Neuronal stem cell (in vitro differentiated cells): ENCODE measurements at regions not wholly inside any gene's neighbourhood (a gene's known extent, or its start where the extent isn't known, plus 50 kb on each side); places are given as distances from the start of the nearest gene placed in this dataset.

Experiments used
- DNase-seq: peaks from one replicate; pipeline ENCODE4 v3.0.0-alpha.2; 2013; ENCODE audit warnings: low spot score
- H2AFZ ChIP-seq: one replicate; pipeline ENCODE4 v1.6.1; 2013; ENCODE audit warnings: mild to moderate bottlenecking, low read length, inconsistent platforms
- H2AK5ac ChIP-seq: 2 replicates; pipeline ENCODE4 v1.6.1; 2013; ENCODE audit warnings: low read depth, mild to moderate bottlenecking, inconsistent platforms, low read length, moderate library complexity, mixed read lengths
- H2BK120ac ChIP-seq: 2 replicates; pipeline ENCODE4 v1.6.1; 2013; ENCODE audit warnings: low read depth, mild to moderate bottlenecking, inconsistent platforms, low read length, moderate library complexity, mixed read lengths
- H2BK12ac ChIP-seq: one replicate; pipeline ENCODE4 v1.6.1; 2013; ENCODE audit warnings: low read length, inconsistent platforms
- H2BK15ac ChIP-seq: 2 replicates; pipeline ENCODE4 v1.6.1; 2013; ENCODE audit warnings: mild to moderate bottlenecking, low read length, inconsistent platforms, mixed read lengths
- H2BK5ac ChIP-seq: one replicate; pipeline ENCODE4 v1.6.1; 2013; ENCODE audit warnings: inconsistent platforms, mild to moderate bottlenecking, low read length, moderate library complexity
- H3K14ac ChIP-seq: one replicate; pipeline ENCODE4 v1.6.1; 2013; ENCODE audit warnings: low read length, inconsistent platforms
- H3K18ac ChIP-seq: 2 replicates; pipeline ENCODE4 v1.6.1; 2013; ENCODE audit warnings: low read length, inconsistent platforms
- H3K23ac ChIP-seq: 2 replicates; pipeline ENCODE4 v1.6.1; 2013; ENCODE audit warnings: low read depth, mild to moderate bottlenecking, mixed read lengths, low read length, inconsistent platforms; ENCODE audit not compliant: poor library complexity
- H3K27ac ChIP-seq: replicated peaks from 3 replicates; pipeline ENCODE4 v1.5.1; 2013; ENCODE audit warnings: low read length, inconsistent platforms
- H3K27me3 ChIP-seq, 3 experiments: 2 replicates each; pipeline ENCODE4 v1.6.1; 2013; ENCODE audit warnings: low read length in 3 of 3, mild to moderate bottlenecking in 2 of 3, inconsistent platforms in 1 of 3, low read depth in 1 of 3, mixed read lengths in 1 of 3, moderate library complexity in 1 of 3; ENCODE audit not compliant: control insufficient read depth in 3 of 3, insufficient read depth in 3 of 3
- H3K36me3 ChIP-seq, 2 donors: replicated peaks in 1 of 2; 2 replicates each; pipeline ENCODE4 v1.6.1; 2013; ENCODE audit warnings: low read length in 2 of 2; ENCODE audit not compliant: control insufficient read depth in 2 of 2, insufficient read depth in 2 of 2
- H3K4ac ChIP-seq: 2 replicates; pipeline ENCODE4 v1.6.1; 2013; ENCODE audit warnings: inconsistent platforms, mild to moderate bottlenecking, low read length, moderate library complexity
- H3K4me1 ChIP-seq, 2 donors: 1 replicate in 1 of 2; 2 replicates in 1 of 2; pipeline ENCODE4 v1.6.1; 2013; ENCODE audit warnings: low read length in 2 of 2, low read depth in 1 of 2; ENCODE audit not compliant: control insufficient read depth in 2 of 2, insufficient read depth in 1 of 2
- H3K4me2 ChIP-seq: one replicate; pipeline ENCODE4 v1.6.1; 2013; ENCODE audit warnings: mild to moderate bottlenecking, low read length, inconsistent platforms; ENCODE audit not compliant: insufficient read depth, poor library complexity, severe bottlenecking
- H3K4me3 ChIP-seq, 2 donors: 2 replicates each; pipeline ENCODE4 v1.5.1; 2013; ENCODE audit warnings: low read length in 2 of 2, mild to moderate bottlenecking in 2 of 2, inconsistent platforms in 1 of 2, moderate library complexity in 1 of 2
- H3K79me1 ChIP-seq: one replicate; pipeline ENCODE4 v1.6.1; 2013; ENCODE audit warnings: low read depth, mild to moderate bottlenecking, inconsistent platforms, low read length, moderate library complexity
- H3K9ac ChIP-seq: one replicate; pipeline ENCODE4 v1.6.1; 2013; ENCODE audit warnings: mild to moderate bottlenecking, low read depth, low read length, inconsistent platforms; ENCODE audit not compliant: poor library complexity
- H3K9me3 ChIP-seq, 2 donors: replicated peaks in 1 of 2; 2 replicates each; pipeline versions ENCODE3 to v1.6.1; 2013; ENCODE audit warnings: low read length in 2 of 2, mild to moderate bottlenecking in 2 of 2, inconsistent platforms in 1 of 2, low read depth in 1 of 2, mixed read lengths in 1 of 2, moderate library complexity in 1 of 2; ENCODE audit not compliant: control insufficient read depth in 2 of 2, insufficient read depth in 1 of 2
- H4K8ac ChIP-seq: one replicate; pipeline ENCODE4 v1.6.1; 2013; ENCODE audit warnings: low read depth, mild to moderate bottlenecking, inconsistent platforms, low read length, moderate library complexity
- H4K91ac ChIP-seq: one replicate; pipeline ENCODE4 v1.6.1; 2013; ENCODE audit warnings: low read length, low read depth, mild to moderate bottlenecking, inconsistent platforms; ENCODE audit not compliant: poor library complexity
- WGBS, 2 donors: extraction: QIAGEN DNeasy Blood & Tissue Kit; methylation state at CpG; one replicate each; pipeline ENCODE4 v1.1.7; 2013; ENCODE audit warnings: missing lambda C conversion rate in 2 of 2, mixed read lengths in 1 of 2; ENCODE audit not compliant: insufficient read length in 2 of 2, insufficient replicate concordance in 1 of 2; ENCODE audit errors: extremely low coverage in 2 of 2; 5-methylcytosine and 5-hydroxymethylcytosine counted together

DNA sequence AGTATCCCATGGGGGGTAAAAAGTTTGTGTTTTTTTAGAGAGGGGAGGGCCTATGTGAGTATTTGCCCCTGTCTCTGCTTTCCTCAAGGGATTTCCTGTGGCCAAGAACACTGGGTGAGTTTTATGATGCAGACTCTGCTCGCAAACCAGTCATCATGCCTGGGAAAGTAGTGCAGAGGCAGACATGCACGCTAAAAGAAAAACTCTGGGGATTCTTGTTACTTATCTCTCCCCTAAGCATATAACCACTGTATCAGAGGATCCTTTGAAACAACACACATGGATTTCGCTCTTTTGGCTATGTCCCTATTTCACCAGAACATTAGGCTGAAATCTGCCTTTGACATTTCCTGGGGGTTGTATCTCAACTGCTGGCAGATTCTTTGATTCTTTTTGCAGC, 1845.8 kb upstream of the SEL1L start:
- DNase-seq: no peak
- no peak overlapping the region for H3K4me3 ChIP-seq
- H2BK15ac ChIP-seq: no peak overlapping the region
- no peaks in the 10 kb centered on the region for H3K27me3 ChIP-seq
- no peak overlapping the region for H2AFZ ChIP-seq
- WGBS, 2 donors: no CpG with 5 or more reads among the region's 3 CpGs
- H2BK120ac ChIP-seq: no peak overlapping the region
- H3K36me3 ChIP-seq: no peaks in the 10 kb centered on the region
- H4K8ac ChIP-seq: no peak overlapping the region
- H3K4ac ChIP-seq: no peak overlapping the region
- no peaks in the 10 kb centered on the region for H3K4me1 ChIP-seq
- no peak overlapping the region for H3K27ac ChIP-seq
- no peak overlapping the region for H3K9ac ChIP-seq
- no peak overlapping the region for H2BK12ac ChIP-seq
- H2BK5ac ChIP-seq: no peak overlapping the region
- no peak overlapping the region for H3K4me2 ChIP-seq
- H3K23ac ChIP-seq: no peak overlapping the region
- H3K9me3 ChIP-seq: no peaks in the 10 kb centered on the region
- H3K79me1 ChIP-seq: no peaks in the 10 kb centered on the region
- H2AK5ac ChIP-seq: no peak overlapping the region
- H4K91ac ChIP-seq: no peak overlapping the region
- no peak overlapping the region for H3K14ac ChIP-seq
- H3K18ac ChIP-seq: no peak overlapping the region

- Histone ChIP-seq H3K79me1 (no peaks in the 10 kb centered on the region), H2AK5ac (no peak overlapping the region), H3K36me3 (no peaks in the 10 kb centered on the region), H4K91ac (no peak overlapping the region), H2BK12ac (no peak overlapping the region), H2BK15ac (no peak overlapping the region), H3K14ac (no peak overlapping the region), H3K27me3 (no peaks in the 10 kb centered on the region), H3K4me1 (no peaks in the 10 kb centered on the region), H2BK5ac (no peak overlapping the region), H2BK120ac (no peak overlapping the region), H3K4me3 (no peak overlapping the region), H3K4me2 (no peak overlapping the region), H3K9me3 (no peaks in the 10 kb centered on the region), H3K23ac (no peak overlapping the region), H2AFZ (no peak overlapping the region), H3K4ac (no peak overlapping the region), H3K27ac (no peak overlapping the region), H4K8ac (no peak overlapping the region), H3K18ac (no peak overlapping the region), H3K9ac (no peak overlapping the region)
- DNase-seq: no peak
- WGBS, 2 donors: no CpG with 5 or more reads among the region's 3 CpGs
These were observed 1850.6 kb upstream of the SEL1L start for GRCh38 chr14:83384253-83384652.

- no peak overlapping the region for H4K91ac ChIP-seq
- no peak overlapping the region for H3K14ac ChIP-seq
- H3K9me3 ChIP-seq: no peaks in the 10 kb centered on the region
- H3K36me3 ChIP-seq: no peaks in the 10 kb centered on the region
- no peak overlapping the region for H3K4ac ChIP-seq
- H3K4me2 ChIP-seq: no peak overlapping the region
- no peaks in the 10 kb centered on the region for H3K4me1 ChIP-seq
- no peaks in the 10 kb centered on the region for H3K79me1 ChIP-seq
- H2BK15ac ChIP-seq: no peak overlapping the region
- H2AK5ac ChIP-seq: no peak overlapping the region
- no peak overlapping the region for H3K9ac ChIP-seq
- no peak overlapping the region for H2AFZ ChIP-seq
- no peak for DNase-seq
- no peak overlapping the region for H3K18ac ChIP-seq
- no peak overlapping the region for H3K27ac ChIP-seq
- H3K23ac ChIP-seq: no peak overlapping the region
- H3K27me3 ChIP-seq: no peaks in the 10 kb centered on the region
- no CpG with 5 or more reads among the region's 2 CpGs for WGBS, 2 donors
- H2BK120ac ChIP-seq: no peak overlapping the region
- no peak overlapping the region for H3K4me3 ChIP-seq
- H4K8ac ChIP-seq: no peak overlapping the region
- no peak overlapping the region for H2BK5ac ChIP-seq
- no peak overlapping the region for H2BK12ac ChIP-seq
These were observed 1861.7 kb upstream of the SEL1L start for GRCh38 chr14:83395321-83395720.

DNA sequence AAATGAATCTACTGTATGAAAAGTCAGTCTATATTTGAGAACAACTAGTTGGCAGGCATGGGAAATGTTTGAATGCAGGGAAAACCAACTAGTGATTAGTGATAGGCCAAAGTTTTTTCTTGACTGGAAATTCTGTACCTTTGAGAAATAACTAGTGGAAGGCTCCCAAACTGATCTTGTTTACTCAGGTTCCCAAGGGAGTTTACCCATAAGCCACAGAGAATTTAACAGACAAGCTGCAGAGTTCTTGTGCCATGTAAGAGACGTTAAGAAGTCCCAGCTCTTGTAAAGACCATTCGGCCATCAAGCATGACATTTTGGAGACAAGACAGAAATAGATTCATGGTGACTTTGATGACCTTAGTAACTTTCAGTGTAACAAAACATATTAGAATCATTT, 1882.8 kb upstream of the SEL1L start:
- no peaks in the 10 kb centered on the region for H3K9me3 ChIP-seq
- no peak overlapping the region for H2AK5ac ChIP-seq
- H2BK15ac ChIP-seq: no peak overlapping the region
- H4K91ac ChIP-seq: no peak overlapping the region
- H3K14ac ChIP-seq: no peak overlapping the region
- no peak overlapping the region for H3K27ac ChIP-seq
- H2BK12ac ChIP-seq: no peak overlapping the region
- no peak overlapping the region for H3K23ac ChIP-seq
- no peak overlapping the region for H4K8ac ChIP-seq
- no peak overlapping the region for H2AFZ ChIP-seq
- H3K9ac ChIP-seq: no peak overlapping the region
- H3K36me3 ChIP-seq: no peaks in the 10 kb centered on the region
- no peak for DNase-seq
- H3K4me1 ChIP-seq: no peaks in the 10 kb centered on the region
- no CpG with 5 or more reads among the region's 2 CpGs for WGBS, 2 donors
- H3K27me3 ChIP-seq: no peaks in the 10 kb centered on the region
- no peak overlapping the region for H2BK120ac ChIP-seq
- H3K79me1 ChIP-seq: no peaks in the 10 kb centered on the region
- H3K4me2 ChIP-seq: no peak overlapping the region
- no peak overlapping the region for H3K4ac ChIP-seq
- no peak overlapping the region for H2BK5ac ChIP-seq
- no peak overlapping the region for H3K18ac ChIP-seq
- no peak overlapping the region for H3K4me3 ChIP-seq
